ENCODE measurements at regions not wholly inside any gene's neighbourhood (a gene's known extent, or its start where the extent isn't known, plus 50 kb on each side); places are given as distances from the start of the nearest gene placed in this dataset.
"Not testable (repeated sequence)": the region's sequence is repeated elsewhere in the genome, so short reads cannot be mapped to it uniquely, and the experiment has no call there.

DNA sequence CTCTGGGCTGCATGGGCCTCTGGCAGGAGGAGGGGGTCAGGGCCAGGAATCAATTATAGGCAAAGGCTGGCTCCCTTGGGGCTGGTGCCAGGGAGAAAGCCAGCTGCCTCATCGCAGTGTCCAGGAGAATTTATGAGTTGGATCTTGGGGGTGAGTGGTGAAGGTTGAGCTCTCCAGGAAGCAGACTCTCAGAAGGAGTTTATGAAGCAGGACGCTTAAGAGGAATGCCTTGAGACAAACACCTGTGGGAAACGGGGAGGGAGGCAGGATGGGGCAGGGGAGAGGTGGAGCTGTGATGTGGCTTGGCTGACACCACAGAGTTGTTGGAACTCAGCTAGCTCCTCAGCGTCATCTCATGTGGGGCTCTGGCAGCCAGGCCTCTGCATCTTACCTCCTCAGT, 428.5 kb downstream of the RPS24 start:
- DNase-seq (ENCODE audit: low read depth): no peak
- TF ChIP-seq, protein P1, sequence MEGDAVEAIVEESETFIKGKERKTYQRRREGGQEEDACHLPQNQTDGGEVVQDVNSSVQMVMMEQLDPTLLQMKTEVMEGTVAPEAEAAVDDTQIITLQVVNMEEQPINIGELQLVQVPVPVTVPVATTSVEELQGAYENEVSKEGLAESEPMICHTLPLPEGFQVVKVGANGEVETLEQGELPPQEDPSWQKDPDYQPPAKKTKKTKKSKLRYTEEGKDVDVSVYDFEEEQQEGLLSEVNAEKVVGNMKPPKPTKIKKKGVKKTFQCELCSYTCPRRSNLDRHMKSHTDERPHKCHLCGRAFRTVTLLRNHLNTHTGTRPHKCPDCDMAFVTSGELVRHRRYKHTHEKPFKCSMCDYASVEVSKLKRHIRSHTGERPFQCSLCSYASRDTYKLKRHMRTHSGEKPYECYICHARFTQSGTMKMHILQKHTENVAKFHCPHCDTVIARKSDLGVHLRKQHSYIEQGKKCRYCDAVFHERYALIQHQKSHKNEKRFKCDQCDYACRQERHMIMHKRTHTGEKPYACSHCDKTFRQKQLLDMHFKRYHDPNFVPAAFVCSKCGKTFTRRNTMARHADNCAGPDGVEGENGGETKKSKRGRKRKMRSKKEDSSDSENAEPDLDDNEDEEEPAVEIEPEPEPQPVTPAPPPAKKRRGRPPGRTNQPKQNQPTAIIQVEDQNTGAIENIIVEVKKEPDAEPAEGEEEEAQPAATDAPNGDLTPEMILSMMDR (conservative IDR thresholded peaks at IDR 0.05; ENCODE audit: low read depth, low read length): no peak
- no peak overlapping the region for H3K4me3 ChIP-seq (ENCODE audit: low read depth, low read length)

GRCh38 chr10:78462726-78463228, 429.1 kb downstream of the RPS24 start:
- DNase-seq (ENCODE audit: low read depth): no peak
- TF ChIP-seq, protein P1 (conservative IDR thresholded peaks at IDR 0.05; ENCODE audit: low read depth, low read length): no peak
- no peak overlapping the region for H3K4me3 ChIP-seq (ENCODE audit: low read depth, low read length)

DNA sequence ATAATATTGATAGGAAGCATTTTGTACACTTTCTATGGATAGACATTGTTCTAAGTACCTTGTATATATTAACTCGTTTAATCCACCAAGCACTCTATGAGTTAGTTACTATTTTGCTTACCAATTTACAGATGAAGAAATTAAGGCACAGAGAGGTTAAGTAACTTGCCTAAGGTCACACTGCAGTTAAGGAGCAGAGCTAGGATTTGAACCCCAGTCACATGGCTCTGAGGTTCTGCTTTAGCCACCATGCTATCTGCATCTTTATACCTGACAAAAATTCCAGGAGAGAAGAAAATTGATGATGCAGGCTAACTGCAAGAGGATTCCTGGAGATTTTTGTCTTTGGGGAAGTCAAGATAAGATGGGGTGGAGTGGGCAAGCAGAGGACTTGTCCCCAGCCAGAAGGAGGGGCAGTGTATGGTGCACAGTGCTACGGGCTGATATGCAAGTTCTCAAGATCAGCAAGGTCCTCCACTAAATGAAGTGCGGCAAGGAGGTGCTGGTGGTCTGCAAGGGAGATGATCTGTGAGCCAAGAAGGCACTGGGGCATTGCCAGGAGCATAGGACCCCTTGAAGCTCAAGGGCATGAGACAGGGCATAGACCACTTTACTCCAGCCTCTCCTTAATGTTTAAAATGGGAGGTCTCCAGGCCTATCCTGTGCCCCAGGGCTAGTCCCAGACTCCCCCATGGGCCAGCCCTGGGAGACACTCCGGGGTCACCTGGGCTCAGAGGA, 430.6 kb downstream of the RPS24 start:
- no peak for DNase-seq (ENCODE audit: low read depth)
- TF ChIP-seq, protein P1 (conservative IDR thresholded peaks at IDR 0.05; ENCODE audit: low read depth, low read length): no peak
- no peak overlapping the region for H3K4me3 ChIP-seq (ENCODE audit: low read depth, low read length)

DNA sequence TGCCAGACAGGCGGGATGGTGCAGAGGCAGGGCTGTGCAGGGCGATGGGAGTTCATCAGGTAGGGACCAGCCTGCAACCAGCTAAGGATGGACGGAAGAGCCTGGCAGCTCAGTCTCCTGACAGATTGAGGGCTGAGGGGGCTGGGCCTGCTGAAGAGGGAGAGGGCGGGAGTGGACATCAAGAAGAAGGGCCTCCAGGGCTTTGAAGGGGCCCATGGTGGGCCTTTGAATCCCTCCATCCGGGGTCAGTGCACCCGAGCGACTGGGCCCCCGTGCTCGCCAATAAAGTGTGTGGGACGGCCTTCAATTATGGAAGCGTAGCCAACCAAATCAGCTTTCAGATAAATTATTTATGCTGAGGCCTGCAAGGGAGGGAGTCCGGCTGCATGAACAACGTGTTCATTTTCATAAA, 431.2 kb downstream of the RPS24 start:
- no peak for DNase-seq (ENCODE audit: low read depth)
- TF ChIP-seq, protein P1 (conservative IDR thresholded peaks at IDR 0.05; ENCODE audit: low read depth, low read length): no peak
- H3K4me3 ChIP-seq (ENCODE audit: low read depth, low read length): no peak overlapping the region

DNA sequence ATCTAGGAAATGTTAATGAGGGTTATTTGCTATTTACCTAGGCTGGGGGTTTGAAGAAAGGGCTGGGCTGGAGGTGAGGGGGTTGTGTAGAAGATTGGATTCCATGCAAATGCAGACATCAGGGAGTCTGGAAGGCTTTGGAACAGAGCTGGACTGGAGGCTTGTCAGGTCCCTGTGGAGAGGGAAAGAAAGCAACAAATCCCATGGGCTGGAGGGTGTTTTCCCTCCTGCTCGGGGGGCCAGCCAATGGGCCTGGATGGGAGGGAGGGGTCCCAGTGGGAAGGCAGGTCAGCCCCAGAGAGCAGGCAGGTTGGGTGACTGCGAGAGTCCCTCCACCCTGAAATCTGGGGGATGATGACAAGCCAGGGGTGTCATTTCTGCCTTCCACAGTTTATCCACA, 431.8 kb downstream of the RPS24 start:
- no peak for DNase-seq (ENCODE audit: low read depth)

GRCh38 chr10:78467496-78468106, 433.9 kb downstream of the RPS24 start:
- H3K4me3 ChIP-seq (ENCODE audit: low read depth, low read length): no peak overlapping the region
- TF ChIP-seq, protein P1 (conservative IDR thresholded peaks at IDR 0.05; ENCODE audit: low read depth, low read length): no peak
- no peak for DNase-seq (ENCODE audit: low read depth)

More for the DNA sequence above, 431.8 kb downstream of the RPS24 start:
- no peak overlapping the region for H3K4me3 ChIP-seq (ENCODE audit: low read depth, low read length)
- TF ChIP-seq, protein P1 (conservative IDR thresholded peaks at IDR 0.05; ENCODE audit: low read depth, low read length): no peak

GRCh38 chr10:78468731-78469130, 435.1 kb downstream of the RPS24 start:
- not testable (repeated sequence) for H3K4me3 ChIP-seq (ENCODE audit: low read depth, low read length); DNase-seq (ENCODE audit: low read depth)

Measured in epithelial cell of proximal tubule (primary cell).